K562 (cell line): ENCODE measurements at regions not wholly inside any gene's neighbourhood (a gene's known extent, or its start where the extent isn't known, plus 50 kb on each side); places are given as distances from the start of the nearest gene placed in this dataset.

ENCODE experiments used
- ATAC-seq: fragments of 200-7000 bp; cut with Tn5 transposase; 3 replicates; pipeline ENCODE4 v1.9.1; 2020; ENCODE audit warnings: moderate library complexity
- BruUV-seq: library from RNA; stranded (reverse); fragments of 400-500 nt; replicated peaks from 2 replicates; lab custom pipeline; 2021; lab: Mats Ljungman, UMichigan
- CTCF ChIA-PET: fragments of 300-600 bp; formaldehyde crosslinking; extraction: SDS; loops from one replicate; lab custom pipeline; 2021; ENCODE audit warnings: low intra/inter-chr PET ratio; lab: Yijun Ruan, JAX
- POLR2A ChIA-PET: fragments of 300-600, 350-650 bp; sonication (Branson Sonifier 250); formaldehyde crosslinking; extraction: SDS; loops from one replicate; lab custom pipeline; 2021; ENCODE audit warnings: antibody characterized with exemption, inconsistent platforms; lab: Yijun Ruan, JAX
- DNase-seq, 4 experiments: peaks; one replicate each; pipeline versions ENCODE4 v3.0.0 to v3.0.0-alpha.2; 2011 to 2018; ENCODE audit warnings: low spot score in 3 of 4, mixed read lengths in 3 of 4; ENCODE audit errors: extremely low read depth in 1 of 4
- FAIRE-seq: peaks from 2 replicates; lab custom pipeline; 2011; peaks lifted over from hg19 to GRCh38; lab: Jason Lieb, UNC
- H2AFZ ChIP-seq: 2 replicates; pipeline ENCODE4 v1.6.0; 2011; ENCODE audit warnings: low read depth, low read length, control low read depth, inconsistent platforms
- H3K27ac ChIP-seq: fragments of 200-600 bp; 3 replicates; pipeline ENCODE4 v1.8.0; 2011; ENCODE audit warnings: low read depth, mild to moderate bottlenecking, control low read depth, inconsistent platforms, low read length, moderate library complexity, mixed read lengths; ENCODE audit errors: extremely low read depth
- H3K27me3 ChIP-seq, 2 experiments: fragments of 300-600 bp in 1 of 2; 2 replicates in 1 of 2; 3 replicates in 1 of 2; pipeline versions ENCODE4 v1.6.0 to v1.8.0; 2011; ENCODE audit warnings: inconsistent platforms in 2 of 2, low read length in 2 of 2, mild to moderate bottlenecking in 1 of 2, mixed read lengths in 1 of 2, moderate library complexity in 1 of 2; ENCODE audit not compliant: control insufficient read depth in 2 of 2, insufficient read depth in 2 of 2
- H3K36me3 ChIP-seq: fragments of 300-600 bp; 3 replicates; pipeline ENCODE4 v1.8.0; 2011; ENCODE audit warnings: mild to moderate bottlenecking, low read length, inconsistent platforms; ENCODE audit not compliant: control insufficient read depth, insufficient read depth
- H3K4me1 ChIP-seq, 2 experiments: fragments of 200-600 bp in 1 of 2; replicated peaks in 1 of 2; 2 replicates in 1 of 2; 3 replicates in 1 of 2; pipeline versions ENCODE4 v1.5.1 to v1.8.0; 2011; ENCODE audit warnings: inconsistent platforms in 2 of 2, low read length in 2 of 2, mild to moderate bottlenecking in 1 of 2, mixed read lengths in 1 of 2, moderate library complexity in 1 of 2; ENCODE audit not compliant: control insufficient read depth in 2 of 2, insufficient read depth in 2 of 2
- H3K4me2 ChIP-seq: 2 replicates; pipeline ENCODE4 v1.6.1; 2011; ENCODE audit warnings: low read length, control low read depth, inconsistent platforms, mixed read lengths; ENCODE audit not compliant: insufficient read depth
- H3K4me3 ChIP-seq: fragments of 200-600 bp; sonication (generic), shearing (Covaris generic); 2 replicates; pipeline ENCODE4 v1.5.1; 2016; ENCODE audit warnings: control low read depth, inconsistent platforms
- H3K79me2 ChIP-seq: fragments of 200-600 bp; 3 replicates; pipeline ENCODE4 v1.8.0; 2011; ENCODE audit warnings: low read length, inconsistent platforms; ENCODE audit not compliant: control insufficient read depth, insufficient read depth
- H3K9ac ChIP-seq, 2 experiments: 2 replicates each; pipeline versions ENCODE4 v1.6.0 to v1.6.1; 2011; ENCODE audit warnings: low read depth in 2 of 2, low read length in 2 of 2, control low read depth in 1 of 2, inconsistent platforms in 1 of 2, mild to moderate bottlenecking in 1 of 2, mixed read lengths in 1 of 2; ENCODE audit not compliant: insufficient read depth in 1 of 2
- H3K9me1 ChIP-seq: one replicate; pipeline ENCODE4 v1.6.0; 2011; ENCODE audit warnings: inconsistent platforms, mild to moderate bottlenecking, low read length, moderate library complexity; ENCODE audit not compliant: control insufficient read depth, insufficient read depth
- H3K9me3 ChIP-seq: replicated peaks from 2 replicates; pipeline ENCODE4 v1.5.1; 2011; ENCODE audit warnings: low read depth, low read length, inconsistent platforms; ENCODE audit not compliant: control insufficient read depth, insufficient read depth
- H4K20me1 ChIP-seq: replicated peaks from 2 replicates; pipeline ENCODE4 v1.6.1; 2011; ENCODE audit warnings: low read length, inconsistent platforms, mixed read lengths; ENCODE audit not compliant: control insufficient read depth, insufficient read depth
- HDAC3 ChIP-seq: fragments of 450-650 bp; IDR thresholded peaks from 2 replicates; pipeline ENCODE4 v1.6.1; 2018; ENCODE audit warnings: borderline replicate concordance, mild to moderate bottlenecking, moderate library complexity; ENCODE audit not compliant: partially characterized antibody
- HDGF ChIP-seq: fragments of 450-650 bp; IDR thresholded peaks from 2 replicates; pipeline ENCODE4 v1.6.1; 2016
- IRF2 ChIP-seq: sonication (generic); formaldehyde crosslinking; IDR thresholded peaks from 2 replicates; pipeline ENCODE4 v1.8.1; 2022; ENCODE audit warnings: mild to moderate bottlenecking, missing genetic modification reagents
- PHF20 ChIP-seq: fragments of 450-650 bp; IDR thresholded peaks from 2 replicates; pipeline ENCODE4 v1.6.1; 2018; ENCODE audit not compliant: partially characterized antibody
- PML ChIP-seq: IDR thresholded peaks from 2 replicates; pipeline ENCODE4 v1.6.1; 2012; ENCODE audit warnings: low read length, inconsistent platforms
- SNIP1 ChIP-seq: fragments of 450-650 bp; IDR thresholded peaks from 2 replicates; pipeline ENCODE4 v1.7.1; 2017; ENCODE audit warnings: low read depth, mild to moderate bottlenecking
- SP2 ChIP-seq: IDR thresholded peaks from 2 replicates; pipeline ENCODE4 v1.6.1; 2011; ENCODE audit warnings: mild to moderate bottlenecking, low read depth, low read length, moderate library complexity; ENCODE audit not compliant: poor library complexity, severe bottlenecking; ENCODE audit errors: extremely low read depth
- SPI1 ChIP-seq: IDR thresholded peaks from 2 replicates; pipeline ENCODE4 v1.6.1; 2011; ENCODE audit warnings: low read depth, low read length, control low read depth, borderline replicate concordance
- TAF9B ChIP-seq: fragments of 450-650 bp; IDR thresholded peaks from 2 replicates; pipeline ENCODE4 v1.6.1; 2018; ENCODE audit warnings: mild to moderate bottlenecking; ENCODE audit not compliant: partially characterized antibody
- ZNF589 ChIP-seq: fragments of 200-800 bp; sonication (Bioruptor generic); IDR thresholded peaks from 2 replicates; pipeline ENCODE4 v1.6.1; 2016; ENCODE audit warnings: low read depth, missing genetic modification characterization, missing compliant biosample characterization
- WGBS: fragments of 100-300 bp; shearing (Covaris generic); methylation state at CpG from one replicate; pipeline ENCODE4 v1.1.6; 2016; ENCODE audit warnings: low coverage, mixed read lengths; ENCODE audit not compliant: insufficient coverage; ENCODE audit errors: missing lambda C conversion rate; 5-methylcytosine and 5-hydroxymethylcytosine counted together
- in situ Hi-C: fragments of 300-500 bp; cut with MboI; formaldehyde crosslinking; loops from 4 replicates; pipeline ENCODE4 v1.15.0; 2018; ENCODE audit warnings: inconsistent platforms, mixed read lengths
- intact Hi-C: fragments of 100-400 bp; cut with micrococcal nuclease; formaldehyde crosslinking; loops from 2 replicates; pipeline ENCODE4 v1.14.2; 2022
- TF ChIP-seq, protein P1 (sequence below): sonication (generic); formaldehyde crosslinking; IDR thresholded peaks from 2 replicates; pipeline ENCODE4 v1.8.0; 2022; ENCODE audit warnings: missing genetic modification reagents, mild to moderate bottlenecking, borderline replicate concordance
- TF ChIP-seq, protein P2 (sequence below): sonication (generic); formaldehyde crosslinking; IDR thresholded peaks from 2 replicates; pipeline ENCODE4 v1.8.0; 2023; ENCODE audit warnings: mild to moderate bottlenecking, missing genetic modification reagents

DNA sequence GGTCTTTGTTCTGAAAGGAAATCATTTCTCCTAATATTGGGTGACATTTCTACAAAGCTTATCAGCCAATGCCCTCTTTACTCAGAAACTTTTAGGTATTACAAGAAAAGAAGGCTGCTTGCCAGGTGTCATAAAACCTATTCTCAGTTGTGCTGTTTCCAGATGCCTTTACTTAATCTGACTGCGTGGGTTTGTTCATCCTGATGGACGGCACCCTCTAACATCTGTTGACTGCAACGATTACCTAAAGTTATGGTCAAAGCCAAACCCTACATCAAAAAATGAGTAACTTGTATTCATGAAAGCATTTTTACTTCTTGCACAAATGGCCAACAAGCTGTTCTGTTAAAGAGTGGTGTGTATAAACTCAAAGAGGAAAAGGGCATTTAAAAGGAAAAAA is 207.7 kb upstream of the PDZRN3 start:
- no peaks in the 10 kb centered on the region for H4K20me1 ChIP-seq
- no peak for ATAC-seq
- BruUV-seq: no TSS peak
- intact Hi-C loops: no loop called here
- 0% methylated on average over 3 of the region's 3 CpGs for WGBS
- H3K9ac ChIP-seq: no peak overlapping the region
- no peak overlapping the region for H3K4me3 ChIP-seq
- no peak overlapping the region for H3K27ac ChIP-seq
- H3K4me1 ChIP-seq: no peaks in the 10 kb centered on the region
- DNase-seq: no peak
- in situ Hi-C loops: no loop called here
- H3K27me3 ChIP-seq: no peaks in the 10 kb centered on the region
- H3K9me1 ChIP-seq: no peaks in the 10 kb centered on the region
- FAIRE-seq: no peak
- ChIA-PET POLR2A (no interaction called here), CTCF (no interaction called here)
- no peak overlapping the region for H3K4me2 ChIP-seq
- no peaks in the 10 kb centered on the region for H3K79me2 ChIP-seq
- no peak overlapping the region for H2AFZ ChIP-seq
- no peaks in the 10 kb centered on the region for H3K9me3 ChIP-seq
- no peaks in the 10 kb centered on the region for H3K36me3 ChIP-seq
- TF ChIP-seq PML: no peak

DNA sequence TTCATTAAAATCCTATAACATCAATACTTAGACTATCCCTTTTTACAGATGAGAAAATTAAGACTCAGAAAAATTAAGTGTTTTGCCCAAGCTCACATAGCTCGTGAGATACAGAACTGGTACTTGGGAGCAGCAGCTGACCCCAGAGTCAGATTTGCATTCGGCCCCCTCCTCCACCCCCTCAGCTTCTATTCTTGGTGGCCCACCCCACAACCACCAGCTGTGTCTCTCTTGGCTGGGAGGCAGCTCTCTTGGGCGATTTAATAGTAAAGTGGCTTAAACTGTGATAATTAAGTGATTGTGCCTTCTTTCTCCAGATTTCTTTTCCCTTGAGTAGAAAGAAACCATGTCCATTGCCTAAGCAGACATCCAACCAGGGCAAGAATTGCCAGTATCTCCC is 203.6 kb upstream of the PDZRN3 start:
- BruUV-seq: no TSS peak
- no peak overlapping the region for H3K4me2 ChIP-seq
- FAIRE-seq (no peak), DNase-seq (no peak), ATAC-seq (no peak)
- H3K4me3 ChIP-seq: no peak overlapping the region
- no peak overlapping the region for H3K9ac ChIP-seq
- H3K4me1 ChIP-seq: no peaks in the 10 kb centered on the region
- no peaks in the 10 kb centered on the region for H3K27me3 ChIP-seq
- no peak overlapping the region for H3K27ac ChIP-seq
- H2AFZ ChIP-seq: no peak overlapping the region
- no peaks in the 10 kb centered on the region for H4K20me1 ChIP-seq
- intact Hi-C loops: no loop called here
- H3K36me3 ChIP-seq: no peaks in the 10 kb centered on the region
- WGBS: 0% methylated on average over 3 of the region's 3 CpGs
- in situ Hi-C loops: no loop called here
- H3K9me3 ChIP-seq: no peaks in the 10 kb centered on the region
- CTCF ChIA-PET: no interaction called here
- H3K79me2 ChIP-seq: no peaks in the 10 kb centered on the region
- POLR2A ChIA-PET: no interaction called here
- no peaks in the 10 kb centered on the region for H3K9me1 ChIP-seq
- TF ChIP-seq, protein P1, sequence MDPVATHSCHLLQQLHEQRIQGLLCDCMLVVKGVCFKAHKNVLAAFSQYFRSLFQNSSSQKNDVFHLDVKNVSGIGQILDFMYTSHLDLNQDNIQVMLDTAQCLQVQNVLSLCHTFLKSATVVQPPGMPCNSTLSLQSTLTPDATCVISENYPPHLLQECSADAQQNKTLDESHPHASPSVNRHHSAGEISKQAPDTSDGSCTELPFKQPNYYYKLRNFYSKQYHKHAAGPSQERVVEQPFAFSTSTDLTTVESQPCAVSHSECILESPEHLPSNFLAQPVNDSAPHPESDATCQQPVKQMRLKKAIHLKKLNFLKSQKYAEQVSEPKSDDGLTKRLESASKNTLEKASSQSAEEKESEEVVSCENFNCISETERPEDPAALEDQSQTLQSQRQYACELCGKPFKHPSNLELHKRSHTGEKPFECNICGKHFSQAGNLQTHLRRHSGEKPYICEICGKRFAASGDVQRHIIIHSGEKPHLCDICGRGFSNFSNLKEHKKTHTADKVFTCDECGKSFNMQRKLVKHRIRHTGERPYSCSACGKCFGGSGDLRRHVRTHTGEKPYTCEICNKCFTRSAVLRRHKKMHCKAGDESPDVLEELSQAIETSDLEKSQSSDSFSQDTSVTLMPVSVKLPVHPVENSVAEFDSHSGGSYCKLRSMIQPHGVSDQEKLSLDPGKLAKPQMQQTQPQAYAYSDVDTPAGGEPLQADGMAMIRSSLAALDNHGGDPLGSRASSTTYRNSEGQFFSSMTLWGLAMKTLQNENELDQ (CRISPR knock-in tag): no peak
- TF ChIP-seq, protein P2, sequence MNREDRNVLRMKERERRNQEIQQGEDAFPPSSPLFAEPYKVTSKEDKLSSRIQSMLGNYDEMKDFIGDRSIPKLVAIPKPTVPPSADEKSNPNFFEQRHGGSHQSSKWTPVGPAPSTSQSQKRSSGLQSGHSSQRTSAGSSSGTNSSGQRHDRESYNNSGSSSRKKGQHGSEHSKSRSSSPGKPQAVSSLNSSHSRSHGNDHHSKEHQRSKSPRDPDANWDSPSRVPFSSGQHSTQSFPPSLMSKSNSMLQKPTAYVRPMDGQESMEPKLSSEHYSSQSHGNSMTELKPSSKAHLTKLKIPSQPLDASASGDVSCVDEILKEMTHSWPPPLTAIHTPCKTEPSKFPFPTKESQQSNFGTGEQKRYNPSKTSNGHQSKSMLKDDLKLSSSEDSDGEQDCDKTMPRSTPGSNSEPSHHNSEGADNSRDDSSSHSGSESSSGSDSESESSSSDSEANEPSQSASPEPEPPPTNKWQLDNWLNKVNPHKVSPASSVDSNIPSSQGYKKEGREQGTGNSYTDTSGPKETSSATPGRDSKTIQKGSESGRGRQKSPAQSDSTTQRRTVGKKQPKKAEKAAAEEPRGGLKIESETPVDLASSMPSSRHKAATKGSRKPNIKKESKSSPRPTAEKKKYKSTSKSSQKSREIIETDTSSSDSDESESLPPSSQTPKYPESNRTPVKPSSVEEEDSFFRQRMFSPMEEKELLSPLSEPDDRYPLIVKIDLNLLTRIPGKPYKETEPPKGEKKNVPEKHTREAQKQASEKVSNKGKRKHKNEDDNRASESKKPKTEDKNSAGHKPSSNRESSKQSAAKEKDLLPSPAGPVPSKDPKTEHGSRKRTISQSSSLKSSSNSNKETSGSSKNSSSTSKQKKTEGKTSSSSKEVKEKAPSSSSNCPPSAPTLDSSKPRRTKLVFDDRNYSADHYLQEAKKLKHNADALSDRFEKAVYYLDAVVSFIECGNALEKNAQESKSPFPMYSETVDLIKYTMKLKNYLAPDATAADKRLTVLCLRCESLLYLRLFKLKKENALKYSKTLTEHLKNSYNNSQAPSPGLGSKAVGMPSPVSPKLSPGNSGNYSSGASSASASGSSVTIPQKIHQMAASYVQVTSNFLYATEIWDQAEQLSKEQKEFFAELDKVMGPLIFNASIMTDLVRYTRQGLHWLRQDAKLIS: no peak
- no peak for TF ChIP-seq SPI1
- no peak for TF ChIP-seq PHF20
- no peak for TF ChIP-seq ZNF589 (CRISPR knock-in tag)
- TF ChIP-seq SNIP1: no peak
- TF ChIP-seq HDGF: no peak
- TF ChIP-seq IRF2 (CRISPR knock-in tag): no peak
- TF ChIP-seq HDAC3: no peak
- no peak for TF ChIP-seq SP2
- TF ChIP-seq TAF9B: no peak
